ENCODE measurements at regions not wholly inside any gene's neighbourhood (a gene's known extent, or its start where the extent isn't known, plus 50 kb on each side); places are given as distances from the start of the nearest gene placed in this dataset.

DNA sequence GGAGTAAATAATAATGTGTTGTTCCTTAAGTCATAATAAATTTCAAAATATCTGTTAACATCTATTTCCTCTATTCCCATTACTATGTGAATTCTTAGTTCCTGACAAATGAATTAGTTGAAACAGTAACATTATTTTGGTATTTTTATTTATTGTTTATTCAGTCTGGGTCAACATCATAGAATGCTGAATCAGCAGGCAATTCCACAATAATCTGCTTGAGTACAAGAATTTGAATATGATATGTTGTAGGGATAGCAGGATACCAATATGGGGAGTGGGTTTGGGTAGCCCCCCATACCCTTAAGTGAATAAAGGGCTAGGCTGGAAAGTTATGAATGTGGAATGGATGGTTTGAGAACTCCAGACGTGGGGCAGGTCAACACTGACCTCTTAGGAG is 373.2 kb upstream of the CHD6 start:
- Histone ChIP-seq H3K36me3 (ENCODE audit: insufficient read depth, low read length) (no peaks in the 10 kb centered on the region), H3K4me3 (no peak overlapping the region), H3K27ac (no peak overlapping the region), H3K9ac (ENCODE audit: insufficient read length) (no peak overlapping the region), H3K9me3 (ENCODE audit: low read depth, low read length) (no peaks in the 10 kb centered on the region)
- DNase-seq (ENCODE audit: low read depth, low spot score): no peak
- TF ChIP-seq EZH2 (IDR thresholded peaks at IDR 0.05) (no peak), POLR2AphosphoS5 (IDR thresholded peaks at IDR 0.05; ENCODE audit: borderline replicate concordance, low read depth, low read length) (no peak), FOXP2 (optimal IDR thresholded peaks at IDR 0.05; ENCODE audit: control extremely low read depth, extremely low read length, insufficient read depth) (no peak)

DNA sequence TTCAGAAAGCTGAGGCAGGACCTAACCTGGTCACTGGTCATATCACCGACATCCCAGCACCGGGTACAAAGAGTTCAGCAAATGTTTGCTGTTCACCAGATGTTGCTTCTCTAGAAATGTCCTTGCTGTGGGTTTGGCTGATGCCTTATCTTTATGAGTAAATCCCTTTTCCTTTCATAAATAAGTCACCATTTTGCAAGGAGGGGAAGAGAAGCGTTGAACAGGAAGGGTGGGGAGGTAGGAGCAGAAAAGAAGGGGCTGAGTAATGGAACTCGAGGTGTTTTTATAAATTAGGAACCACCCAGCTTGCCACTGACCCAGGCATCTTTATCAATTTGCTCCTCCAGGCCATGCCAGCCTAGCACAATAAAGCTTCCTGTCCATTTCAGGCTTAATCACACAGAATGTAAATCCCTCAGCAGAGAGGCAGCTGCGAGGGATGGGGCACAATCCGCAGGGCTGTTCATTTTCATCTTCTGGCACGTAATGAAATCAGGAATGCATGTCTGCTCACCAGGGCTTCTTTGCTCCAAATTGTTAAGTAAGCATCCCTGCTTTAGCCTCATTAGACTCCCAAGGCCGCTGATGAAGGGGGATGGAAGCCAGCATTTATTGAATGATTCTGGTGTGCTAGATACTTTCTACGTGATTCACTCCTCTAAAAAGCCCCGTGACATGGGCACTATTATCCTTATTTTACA is 371.9 kb upstream of the CHD6 start:
- Histone ChIP-seq H3K36me3 (ENCODE audit: insufficient read depth, low read length) (no peaks in the 10 kb centered on the region), H3K9ac (ENCODE audit: insufficient read length) (no peak overlapping the region), H3K9me3 (ENCODE audit: low read depth, low read length) (no peaks in the 10 kb centered on the region), H3K27ac (no peak overlapping the region), H3K4me3 (no peak overlapping the region)
- no peak for DNase-seq (ENCODE audit: low read depth, low spot score)
- no peak for TF ChIP-seq EZH2 (IDR thresholded peaks at IDR 0.05)
- TF ChIP-seq POLR2AphosphoS5 (IDR thresholded peaks at IDR 0.05; ENCODE audit: borderline replicate concordance, low read depth, low read length): no peak
- no peak for TF ChIP-seq FOXP2 (optimal IDR thresholded peaks at IDR 0.05; ENCODE audit: control extremely low read depth, extremely low read length, insufficient read depth)

DNA sequence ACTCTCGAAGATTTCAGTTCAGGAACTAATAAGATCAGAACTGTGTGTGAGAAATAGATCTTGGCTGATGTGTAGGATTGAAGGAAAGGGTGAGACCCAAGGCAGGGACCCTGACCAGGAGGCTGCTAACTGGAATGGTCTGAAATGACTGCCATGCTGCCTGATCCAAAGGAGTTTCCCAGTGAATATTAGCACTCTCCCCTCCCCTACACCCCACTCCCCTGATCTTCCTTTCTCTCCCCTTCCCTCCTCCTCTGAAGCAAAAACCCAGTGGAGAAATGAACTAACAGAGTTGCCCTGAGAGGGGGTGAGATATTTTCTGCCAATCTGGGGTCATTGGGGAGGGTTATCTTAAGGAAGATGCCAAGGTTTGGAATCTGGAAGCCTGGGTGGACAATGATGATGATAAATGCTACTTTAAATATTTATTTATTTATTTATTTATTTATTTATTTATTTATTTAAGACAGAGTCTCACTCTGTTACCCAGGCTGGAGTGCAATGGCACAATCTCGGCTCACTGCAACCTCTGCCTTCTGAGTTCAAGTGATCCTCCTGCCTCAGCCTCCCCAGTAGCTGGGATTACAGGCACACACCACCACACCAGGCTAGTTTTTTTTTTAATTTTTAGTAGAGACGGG is 371.0 kb upstream of the CHD6 start:
- H3K9me3 ChIP-seq (ENCODE audit: low read depth, low read length): no peaks in the 10 kb centered on the region
- H3K4me3 ChIP-seq: no peak overlapping the region
- H3K9ac ChIP-seq (ENCODE audit: insufficient read length): no peak overlapping the region
- no peak for TF ChIP-seq FOXP2 (optimal IDR thresholded peaks at IDR 0.05; ENCODE audit: control extremely low read depth, extremely low read length, insufficient read depth)
- H3K27ac ChIP-seq: no peak overlapping the region
- no peaks in the 10 kb centered on the region for H3K36me3 ChIP-seq (ENCODE audit: insufficient read depth, low read length)
- DNase-seq (ENCODE audit: low read depth, low spot score): no peak

DNA sequence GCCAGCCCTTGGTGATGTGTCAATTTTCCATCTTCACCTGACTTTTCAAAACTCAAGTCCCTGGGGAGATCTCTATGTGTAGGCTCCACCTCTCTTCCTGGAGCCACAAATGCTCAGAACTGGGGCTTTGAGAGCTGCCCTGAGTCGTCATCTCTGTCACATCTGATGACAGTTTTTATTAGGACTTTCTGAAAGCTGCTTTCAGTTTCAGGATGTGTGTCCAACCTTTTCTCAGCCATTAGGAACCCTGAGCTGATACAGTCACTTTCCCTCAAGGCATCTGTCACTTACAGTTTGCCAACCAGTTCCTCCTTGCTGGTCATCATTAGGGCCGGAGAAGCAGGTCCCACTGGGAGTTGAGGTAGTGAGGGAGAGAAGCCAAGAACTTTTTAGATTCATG is 365.9 kb upstream of the CHD6 start:
- no peak for DNase-seq (ENCODE audit: low read depth, low spot score)

DNA sequence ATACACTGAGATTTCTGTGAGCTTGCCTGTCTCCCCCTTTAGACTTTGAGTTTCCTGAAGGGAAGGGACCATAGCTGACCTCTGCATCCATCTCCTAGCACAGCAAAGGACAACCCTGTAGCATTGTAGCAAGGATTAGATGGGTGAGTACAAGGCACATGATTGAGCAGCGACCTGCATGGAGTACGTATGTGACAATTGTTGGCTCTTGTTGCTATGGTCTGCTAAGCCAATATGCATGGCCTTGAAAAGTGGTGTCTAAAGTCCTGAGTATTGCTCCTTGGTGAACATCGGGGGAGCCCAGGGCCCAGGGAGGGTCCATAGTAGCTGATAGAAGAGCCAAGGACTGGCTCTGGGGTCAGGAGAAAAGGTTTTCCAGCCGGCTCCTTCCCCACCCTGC is 365.0 kb upstream of the CHD6 start:
- H3K36me3 ChIP-seq (ENCODE audit: insufficient read depth, low read length): no peaks in the 10 kb centered on the region
- no peak overlapping the region for H3K4me3 ChIP-seq
- no peak for DNase-seq (ENCODE audit: low read depth, low spot score)
- H3K27ac ChIP-seq: no peak overlapping the region
- H3K9me3 ChIP-seq (ENCODE audit: low read depth, low read length): no peaks in the 10 kb centered on the region
- TF ChIP-seq POLR2AphosphoS5 (IDR thresholded peaks at IDR 0.05; ENCODE audit: borderline replicate concordance, low read depth, low read length) (no peak), EZH2 (IDR thresholded peaks at IDR 0.05) (no peak), FOXP2 (optimal IDR thresholded peaks at IDR 0.05; ENCODE audit: control extremely low read depth, extremely low read length, insufficient read depth) (no peak)
- no peak overlapping the region for H3K9ac ChIP-seq (ENCODE audit: insufficient read length)

More for the DNA sequence above, 365.9 kb upstream of the CHD6 start:
- Histone ChIP-seq H3K36me3 (ENCODE audit: insufficient read depth, low read length) (no peaks in the 10 kb centered on the region), H3K27ac (no peak overlapping the region), H3K4me3 (no peak overlapping the region), H3K9me3 (ENCODE audit: low read depth, low read length) (no peaks in the 10 kb centered on the region), H3K9ac (ENCODE audit: insufficient read length) (no peak overlapping the region)
- TF ChIP-seq POLR2AphosphoS5 (IDR thresholded peaks at IDR 0.05; ENCODE audit: borderline replicate concordance, low read depth, low read length) (no peak), EZH2 (IDR thresholded peaks at IDR 0.05) (no peak), FOXP2 (optimal IDR thresholded peaks at IDR 0.05; ENCODE audit: control extremely low read depth, extremely low read length, insufficient read depth) (no peak)

DNA sequence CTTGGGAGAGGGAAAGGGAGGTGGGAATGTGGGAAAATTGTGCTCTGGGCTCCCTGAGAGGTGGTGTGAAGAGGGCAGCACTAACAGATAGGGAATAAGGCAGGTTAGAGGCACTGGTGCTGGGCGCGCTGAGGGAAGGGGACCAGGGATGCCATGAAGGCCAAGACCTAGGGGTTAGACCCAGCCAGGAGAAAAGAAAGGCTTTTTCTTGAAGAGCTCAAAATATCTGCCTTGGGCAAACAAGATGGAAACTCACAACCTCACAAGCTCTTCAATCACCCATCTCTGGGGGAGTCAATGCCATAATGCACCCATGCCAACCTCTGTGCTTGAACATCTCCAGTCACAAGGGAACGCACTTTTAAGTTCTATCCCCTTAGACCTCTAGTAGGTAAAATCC is 363.6 kb upstream of the CHD6 start:
- no peaks in the 10 kb centered on the region for H3K9me3 ChIP-seq (ENCODE audit: low read depth, low read length)
- no peak overlapping the region for H3K4me3 ChIP-seq
- no peak overlapping the region for H3K27ac ChIP-seq
- no peak for DNase-seq (ENCODE audit: low read depth, low spot score)
- H3K9ac ChIP-seq (ENCODE audit: insufficient read length): no peak overlapping the region
- no peaks in the 10 kb centered on the region for H3K36me3 ChIP-seq (ENCODE audit: insufficient read depth, low read length)
- TF ChIP-seq POLR2AphosphoS5 (IDR thresholded peaks at IDR 0.05; ENCODE audit: borderline replicate concordance, low read depth, low read length): no peak
- TF ChIP-seq EZH2 (IDR thresholded peaks at IDR 0.05): no peak
- no peak for TF ChIP-seq FOXP2 (optimal IDR thresholded peaks at IDR 0.05; ENCODE audit: control extremely low read depth, extremely low read length, insufficient read depth)

DNA sequence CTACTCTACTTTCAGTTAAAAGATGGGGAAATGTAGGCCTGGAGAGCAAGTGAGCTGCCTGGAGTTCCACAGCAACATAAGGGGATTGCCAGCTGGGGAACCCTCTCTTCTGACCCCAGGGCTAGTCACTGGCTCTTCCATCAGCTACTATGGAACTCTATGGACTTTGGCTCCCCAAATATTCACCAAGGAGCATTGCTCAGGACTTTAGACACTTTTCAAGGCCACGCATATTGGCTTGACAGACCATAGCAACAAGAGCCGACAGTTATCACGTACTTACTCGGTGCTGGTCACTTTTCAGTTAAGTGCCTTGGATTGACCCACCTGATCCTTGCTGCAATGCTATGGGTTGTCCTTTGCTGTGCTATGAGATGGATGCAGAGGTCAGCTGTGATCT is 360.7 kb upstream of the CHD6 start:
- TF ChIP-seq EZH2 (IDR thresholded peaks at IDR 0.05): no peak
- no peak for TF ChIP-seq POLR2AphosphoS5 (IDR thresholded peaks at IDR 0.05; ENCODE audit: borderline replicate concordance, low read depth, low read length)
- no peak for TF ChIP-seq FOXP2 (optimal IDR thresholded peaks at IDR 0.05; ENCODE audit: control extremely low read depth, extremely low read length, insufficient read depth)
- H3K9me3 ChIP-seq (ENCODE audit: low read depth, low read length): no peaks in the 10 kb centered on the region
- no peak overlapping the region for H3K4me3 ChIP-seq
- no peaks in the 10 kb centered on the region for H3K36me3 ChIP-seq (ENCODE audit: insufficient read depth, low read length)
- no peak for DNase-seq (ENCODE audit: low read depth, low spot score)
- no peak overlapping the region for H3K9ac ChIP-seq (ENCODE audit: insufficient read length)
- no peak overlapping the region for H3K27ac ChIP-seq

DNA sequence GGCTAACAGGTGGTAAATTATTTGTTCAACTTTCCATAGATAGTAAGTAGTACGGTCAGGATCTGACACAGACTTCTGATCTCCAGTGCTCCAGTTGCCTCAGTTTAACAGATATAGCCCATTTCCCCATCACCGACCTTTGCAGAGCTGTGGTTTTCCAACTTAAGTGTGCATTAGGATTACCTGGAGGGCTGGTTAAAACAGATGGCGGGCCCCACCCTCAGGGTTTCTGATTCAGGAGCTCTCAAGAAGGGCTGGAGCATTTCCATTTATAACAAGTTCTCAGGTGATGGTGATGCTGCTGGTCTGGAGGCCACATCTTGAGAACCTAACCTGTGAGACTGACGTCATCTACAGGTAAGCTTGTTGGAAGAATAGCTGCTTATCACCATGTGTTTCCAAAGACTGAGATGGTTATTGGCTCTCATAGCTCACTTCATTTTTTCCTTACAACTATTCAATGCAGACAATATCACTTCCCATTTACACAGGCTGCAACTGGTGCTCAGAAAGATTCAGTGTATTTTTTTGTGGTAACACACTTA is 360.1 kb upstream of the CHD6 start:
- H3K36me3 ChIP-seq (ENCODE audit: insufficient read depth, low read length): no peaks in the 10 kb centered on the region
- no peak for DNase-seq (ENCODE audit: low read depth, low spot score)
- no peak overlapping the region for H3K9ac ChIP-seq (ENCODE audit: insufficient read length)
- no peaks in the 10 kb centered on the region for H3K9me3 ChIP-seq (ENCODE audit: low read depth, low read length)
- TF ChIP-seq EZH2 (IDR thresholded peaks at IDR 0.05): no peak
- TF ChIP-seq POLR2AphosphoS5 (IDR thresholded peaks at IDR 0.05; ENCODE audit: borderline replicate concordance, low read depth, low read length): no peak
- no peak for TF ChIP-seq FOXP2 (optimal IDR thresholded peaks at IDR 0.05; ENCODE audit: control extremely low read depth, extremely low read length, insufficient read depth)
- H3K4me3 ChIP-seq: no peak overlapping the region
- no peak overlapping the region for H3K27ac ChIP-seq

Data from SK-N-MC (cell line).